GM20000 (cell line): ENCODE measurements at regions not wholly inside any gene's neighbourhood (a gene's known extent, or its start where the extent isn't known, plus 50 kb on each side); places are given as distances from the start of the nearest gene placed in this dataset.

Experiments used
- DNase-seq: peaks from one replicate; pipeline ENCODE4 v3.0.0; 2012; ENCODE audit warnings: low spot score
- TF ChIP-seq, protein P1 (sequence below): IDR thresholded peaks from 2 replicates; pipeline ENCODE4 v1.5.1; 2012; ENCODE audit warnings: mild to moderate bottlenecking, control low read depth; ENCODE audit errors: extremely low read depth, missing control alignments

DNA sequence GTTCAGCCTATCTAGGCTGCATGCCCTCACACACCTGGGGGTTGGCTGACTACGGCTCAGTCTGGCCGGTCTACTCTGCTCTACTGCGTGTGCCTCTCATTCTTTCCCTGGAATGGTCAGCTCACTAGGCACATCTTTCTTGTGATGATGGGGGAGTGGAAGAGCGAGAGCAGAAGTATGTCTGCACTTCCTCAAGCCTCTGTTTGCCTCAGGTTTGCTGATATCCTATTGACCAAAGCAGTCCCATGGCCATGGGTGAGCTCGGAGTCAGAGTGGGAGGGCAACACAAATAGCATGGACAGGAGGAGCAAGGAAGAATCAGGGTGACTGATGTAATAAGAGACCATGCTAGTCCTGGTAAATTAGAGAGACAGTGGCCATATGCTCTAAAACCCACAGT is 167.9 kb upstream of the PRICKLE2 start:
- no peak for DNase-seq
- TF ChIP-seq, protein P1, sequence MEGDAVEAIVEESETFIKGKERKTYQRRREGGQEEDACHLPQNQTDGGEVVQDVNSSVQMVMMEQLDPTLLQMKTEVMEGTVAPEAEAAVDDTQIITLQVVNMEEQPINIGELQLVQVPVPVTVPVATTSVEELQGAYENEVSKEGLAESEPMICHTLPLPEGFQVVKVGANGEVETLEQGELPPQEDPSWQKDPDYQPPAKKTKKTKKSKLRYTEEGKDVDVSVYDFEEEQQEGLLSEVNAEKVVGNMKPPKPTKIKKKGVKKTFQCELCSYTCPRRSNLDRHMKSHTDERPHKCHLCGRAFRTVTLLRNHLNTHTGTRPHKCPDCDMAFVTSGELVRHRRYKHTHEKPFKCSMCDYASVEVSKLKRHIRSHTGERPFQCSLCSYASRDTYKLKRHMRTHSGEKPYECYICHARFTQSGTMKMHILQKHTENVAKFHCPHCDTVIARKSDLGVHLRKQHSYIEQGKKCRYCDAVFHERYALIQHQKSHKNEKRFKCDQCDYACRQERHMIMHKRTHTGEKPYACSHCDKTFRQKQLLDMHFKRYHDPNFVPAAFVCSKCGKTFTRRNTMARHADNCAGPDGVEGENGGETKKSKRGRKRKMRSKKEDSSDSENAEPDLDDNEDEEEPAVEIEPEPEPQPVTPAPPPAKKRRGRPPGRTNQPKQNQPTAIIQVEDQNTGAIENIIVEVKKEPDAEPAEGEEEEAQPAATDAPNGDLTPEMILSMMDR = no peak

DNA sequence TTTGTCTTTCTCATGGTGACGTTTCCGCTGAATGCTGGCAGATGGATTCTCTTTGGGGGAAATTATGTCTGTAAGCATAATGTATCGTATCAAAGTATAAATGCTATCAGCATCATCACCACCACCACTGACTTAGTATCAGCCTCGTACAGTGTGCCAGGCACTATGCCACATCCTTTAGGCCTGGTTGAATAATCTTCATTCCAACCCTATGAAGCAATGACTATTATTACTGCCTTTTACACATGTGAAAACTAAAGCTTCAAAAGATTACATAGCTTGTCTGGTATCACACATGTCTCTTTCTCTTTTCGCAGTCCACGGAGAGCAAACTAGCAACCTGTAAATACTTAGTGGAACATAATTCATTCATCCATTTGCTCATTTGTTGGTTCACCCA is 166.7 kb upstream of the PRICKLE2 start:
- no peak for DNase-seq

DNA sequence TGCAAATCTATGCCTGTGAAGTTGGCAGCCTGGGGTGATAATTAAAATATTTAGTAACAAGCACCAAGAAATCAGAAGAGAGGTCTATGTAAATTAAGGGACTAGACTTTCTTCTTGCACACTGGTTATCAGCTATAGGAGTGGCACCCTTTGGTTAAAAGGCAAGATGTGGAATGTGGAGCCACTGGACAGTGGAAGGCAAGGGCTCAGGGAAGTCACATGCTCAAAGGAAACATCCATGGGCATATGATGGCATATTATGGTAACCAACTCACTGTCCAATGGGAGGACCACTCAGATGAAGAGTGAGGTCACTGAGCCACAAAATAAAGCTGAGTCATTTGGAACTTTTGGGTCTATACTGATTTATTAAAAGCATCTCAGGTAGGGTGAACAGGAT is 165.6 kb upstream of the PRICKLE2 start:
- TF ChIP-seq, protein P1 = no peak
- no peak for DNase-seq

More for the DNA sequence above, 166.7 kb upstream of the PRICKLE2 start:
- TF ChIP-seq, protein P1 = no peak

DNA sequence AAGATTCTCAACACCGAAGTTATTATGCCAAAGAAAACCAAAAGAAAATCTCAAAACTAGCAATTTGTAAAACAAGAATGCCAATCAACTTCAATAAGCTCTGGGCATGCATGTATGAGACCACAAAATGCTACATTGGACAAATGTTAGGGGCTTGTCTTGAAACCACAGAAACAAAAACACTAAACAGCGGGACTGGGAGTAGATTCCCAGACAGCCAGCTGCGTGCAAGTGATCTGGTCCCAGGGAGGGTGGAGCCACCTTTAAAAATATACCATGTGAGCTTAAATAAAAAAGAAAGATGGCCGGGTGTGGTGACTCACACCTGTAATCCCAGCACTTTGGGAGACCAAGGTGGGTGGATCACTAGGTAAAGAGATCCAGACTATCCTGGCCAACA is 163.6 kb upstream of the PRICKLE2 start:
- DNase-seq = no peak

DNA sequence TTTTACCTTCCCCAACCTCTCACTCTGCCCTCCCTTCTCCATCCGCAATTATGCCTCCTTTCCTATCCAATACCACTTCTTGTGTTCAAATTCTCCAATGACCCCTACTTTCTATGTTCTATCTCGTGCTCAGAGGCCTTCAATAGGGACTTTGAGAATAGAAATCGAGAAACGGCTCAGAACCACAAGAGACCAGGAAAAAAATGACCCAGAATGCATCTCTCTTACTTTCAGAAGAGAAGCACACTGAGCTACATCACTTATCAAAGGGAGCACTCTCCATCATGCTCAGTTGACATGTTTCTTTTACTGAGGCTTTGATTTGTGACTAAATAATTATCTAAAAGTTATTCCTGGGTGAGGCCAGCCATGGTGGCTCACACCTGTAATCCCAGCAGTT is 162.4 kb upstream of the PRICKLE2 start:
- TF ChIP-seq, protein P1 = no peak
- no peak for DNase-seq

More for the DNA sequence above, 163.6 kb upstream of the PRICKLE2 start:
- TF ChIP-seq, protein P1 = no peak

DNA sequence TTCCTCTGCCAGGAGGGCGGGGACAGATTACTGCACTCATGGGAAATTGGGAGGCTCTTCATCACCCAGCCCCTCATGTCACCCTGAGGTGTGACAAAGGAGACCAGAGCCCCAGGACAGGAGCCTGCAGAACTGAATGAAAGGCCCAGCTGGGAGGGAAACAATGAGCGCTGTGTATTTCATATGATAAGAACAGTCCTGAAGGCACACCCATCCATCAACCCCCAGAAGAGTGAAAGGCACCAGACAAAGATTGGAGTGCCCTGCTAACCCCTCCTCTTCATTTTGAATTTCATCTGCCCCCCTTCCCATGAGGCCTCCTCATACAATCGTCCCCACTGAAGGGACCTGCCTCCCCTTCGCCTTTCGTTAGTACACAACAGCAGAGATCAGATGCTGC is 160.0 kb upstream of the PRICKLE2 start:
- DNase-seq = no peak
- TF ChIP-seq, protein P1 = no peak

DNA sequence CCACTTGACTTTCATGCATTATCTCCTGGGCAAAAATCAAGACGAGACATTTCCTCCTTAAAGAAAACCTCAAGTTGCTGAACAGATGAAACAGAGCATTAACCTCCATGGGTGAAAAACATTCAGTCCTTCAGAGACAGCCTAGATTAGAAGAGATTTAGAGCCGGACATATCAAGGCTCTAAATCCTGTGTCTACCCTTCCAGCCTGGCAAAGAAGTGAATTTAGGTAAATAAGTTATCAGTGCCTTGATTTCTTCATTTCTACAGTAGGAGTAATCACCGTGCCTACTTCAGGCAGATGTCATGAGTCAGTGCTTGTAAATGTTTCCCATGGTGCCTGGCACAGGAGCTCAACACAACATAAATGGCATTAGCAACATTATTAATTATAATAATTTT is 159.3 kb upstream of the PRICKLE2 start:
- TF ChIP-seq, protein P1 = no peak
- DNase-seq = no peak
